Tibial nerve (tissue), 4 donors: ENCODE measurements at regions not wholly inside any gene's neighbourhood (a gene's known extent, or its start where the extent isn't known, plus 50 kb on each side); places are given as distances from the start of the nearest gene placed in this dataset.

ENCODE experiments used
- DNase-seq, 2 donors: peaks; one replicate each; pipeline ENCODE4 v3.0.0-alpha.2; 2019; ENCODE audit warnings: low spot score in 2 of 2
- H3K27ac ChIP-seq, 4 donors: fragments of 200-600 bp; sonication (generic) in 3 of 4; one replicate each; pipeline ENCODE4 v1.5.1; 2017 to 2019; ENCODE audit warnings: mild to moderate bottlenecking in 1 of 4
- H3K27me3 ChIP-seq, 2 donors: fragments of 200-600 bp; sonication (generic) in 1 of 2; one replicate each; pipeline versions ENCODE4 v1.5.1 to v1.6.0; 2017 to 2019
- H3K36me3 ChIP-seq, 3 donors: fragments of 200-600 bp; sonication (generic); one replicate each; pipeline ENCODE4 v1.5.1; 2018 to 2019
- H3K4me1 ChIP-seq, 4 donors: fragments of 200-600 bp; sonication (generic) in 3 of 4; one replicate each; pipeline ENCODE4 v1.5.1; 2017 to 2019
- H3K4me3 ChIP-seq, 4 donors: fragments of 200-600 bp; sonication (generic) in 3 of 4; one replicate each; pipeline ENCODE4 v1.5.1; 2017 to 2019; ENCODE audit warnings: mild to moderate bottlenecking in 1 of 4, moderate library complexity in 1 of 4
- H3K9me3 ChIP-seq, 4 donors: fragments of 200-600 bp; sonication (generic) in 3 of 4; one replicate each; pipeline ENCODE4 v1.5.1; 2017 to 2019
- EP300 ChIP-seq, 2 donors: sonication (generic); formaldehyde crosslinking; IDR thresholded peaks; one replicate each; pipeline ENCODE4 v1.6.1; 2017; ENCODE audit warnings: antibody characterized with exemption in 2 of 2, mild to moderate bottlenecking in 1 of 2
- POLR2A ChIP-seq, 2 donors: fragments of 450-650 bp; IDR thresholded peaks; one replicate each; pipeline ENCODE4 v1.6.1; 2017; ENCODE audit warnings: antibody characterized with exemption in 2 of 2, mild to moderate bottlenecking in 2 of 2, moderate library complexity in 2 of 2
- WGBS, 2 donors: methylation state at CpG; one replicate each; pipeline ENCODE4 v1.1.5; 2018; 5-methylcytosine and 5-hydroxymethylcytosine counted together
- TF ChIP-seq, protein P1 (sequence below), 5 experiments: fragments of 200-600 bp in 3 of 5; fragments of 450-650 bp in 2 of 5; sonication (generic) in 3 of 5; IDR thresholded peaks; one replicate each; pipeline ENCODE4 v1.5.1; 2016 to 2019; ENCODE audit warnings: antibody characterized with exemption in 5 of 5, mild to moderate bottlenecking in 3 of 5, moderate library complexity in 2 of 5

DNA sequence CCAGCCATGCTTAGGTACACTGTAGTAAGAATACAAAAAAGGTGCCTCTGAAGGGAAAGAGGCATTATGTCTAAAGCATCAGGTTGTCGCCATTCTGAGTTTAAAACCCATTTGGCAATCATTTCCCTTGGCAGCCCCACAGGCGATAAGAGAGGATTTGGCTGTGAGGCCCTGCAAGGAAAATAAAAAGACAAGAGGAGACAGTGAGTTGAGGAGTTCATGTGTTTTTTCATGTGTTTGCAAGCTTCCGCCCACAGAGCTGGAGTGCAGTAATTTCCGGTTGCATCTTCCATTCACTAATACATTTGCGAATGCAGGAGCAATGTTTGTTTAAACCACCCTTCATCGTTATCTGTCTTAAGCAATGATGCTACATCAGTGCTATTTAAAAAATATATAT, 138.5 kb upstream of the SOX4 start:
- TF ChIP-seq POLR2A (IDR thresholded peaks at IDR 0.05) (no peak), EP300 (IDR thresholded peaks at IDR 0.05) (no peak)
- TF ChIP-seq, protein P1, sequence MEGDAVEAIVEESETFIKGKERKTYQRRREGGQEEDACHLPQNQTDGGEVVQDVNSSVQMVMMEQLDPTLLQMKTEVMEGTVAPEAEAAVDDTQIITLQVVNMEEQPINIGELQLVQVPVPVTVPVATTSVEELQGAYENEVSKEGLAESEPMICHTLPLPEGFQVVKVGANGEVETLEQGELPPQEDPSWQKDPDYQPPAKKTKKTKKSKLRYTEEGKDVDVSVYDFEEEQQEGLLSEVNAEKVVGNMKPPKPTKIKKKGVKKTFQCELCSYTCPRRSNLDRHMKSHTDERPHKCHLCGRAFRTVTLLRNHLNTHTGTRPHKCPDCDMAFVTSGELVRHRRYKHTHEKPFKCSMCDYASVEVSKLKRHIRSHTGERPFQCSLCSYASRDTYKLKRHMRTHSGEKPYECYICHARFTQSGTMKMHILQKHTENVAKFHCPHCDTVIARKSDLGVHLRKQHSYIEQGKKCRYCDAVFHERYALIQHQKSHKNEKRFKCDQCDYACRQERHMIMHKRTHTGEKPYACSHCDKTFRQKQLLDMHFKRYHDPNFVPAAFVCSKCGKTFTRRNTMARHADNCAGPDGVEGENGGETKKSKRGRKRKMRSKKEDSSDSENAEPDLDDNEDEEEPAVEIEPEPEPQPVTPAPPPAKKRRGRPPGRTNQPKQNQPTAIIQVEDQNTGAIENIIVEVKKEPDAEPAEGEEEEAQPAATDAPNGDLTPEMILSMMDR (IDR thresholded peaks at IDR 0.05), result no peak
- H3K27me3 ChIP-seq, result no peaks in the 10 kb centered on the region
- H3K4me1 ChIP-seq, result peaks cover 0 to 7% (median 0%) of the 10 kb centered on the region in 4 donors
- 51 to 63% methylated on average over 6 of the region's 6 CpGs for WGBS, 2 donors
- no peak overlapping the region for H3K27ac ChIP-seq
- DNase-seq, result no peak
- H3K9me3 ChIP-seq, result no peaks in the 10 kb centered on the region
- no peaks in the 10 kb centered on the region for H3K36me3 ChIP-seq
- H3K4me3 ChIP-seq, result no peak overlapping the region

DNA sequence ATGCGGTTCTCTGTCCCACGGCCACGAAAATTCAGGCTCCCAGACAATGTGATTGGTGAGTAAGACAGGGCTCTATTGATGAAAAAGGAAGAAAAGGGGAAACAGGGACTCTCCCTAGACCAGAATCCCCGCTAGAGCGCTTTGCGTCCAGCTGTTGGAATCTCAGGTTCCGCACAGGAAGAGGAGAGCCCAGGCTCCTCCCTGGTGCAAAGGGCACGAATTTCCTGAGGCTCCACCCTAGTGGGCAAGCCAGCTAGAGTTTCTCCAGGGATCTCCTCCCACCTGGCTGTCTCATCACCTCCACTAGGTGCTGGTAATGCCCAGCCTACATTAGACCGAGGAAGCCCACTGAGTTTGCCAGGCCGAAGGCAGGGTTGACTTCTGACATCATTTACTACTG, 135.9 kb upstream of the SOX4 start:
- DNase-seq, result no peak
- Histone ChIP-seq H3K4me1 (peaks cover 0 to 7% (median 0%) of the 10 kb centered on the region in 4 donors), H3K27ac (no peak overlapping the region), H3K4me3 (no peak overlapping the region), H3K9me3 (no peaks in the 10 kb centered on the region), H3K36me3 (no peaks in the 10 kb centered on the region), H3K27me3 (no peaks in the 10 kb centered on the region)
- 93 to 95% methylated on average over 10 of the region's 10 CpGs for WGBS, 2 donors
- TF ChIP-seq, protein P1 (IDR thresholded peaks at IDR 0.05), result no peak
- TF ChIP-seq POLR2A (IDR thresholded peaks at IDR 0.05) (no peak), EP300 (IDR thresholded peaks at IDR 0.05) (no peak)

DNA sequence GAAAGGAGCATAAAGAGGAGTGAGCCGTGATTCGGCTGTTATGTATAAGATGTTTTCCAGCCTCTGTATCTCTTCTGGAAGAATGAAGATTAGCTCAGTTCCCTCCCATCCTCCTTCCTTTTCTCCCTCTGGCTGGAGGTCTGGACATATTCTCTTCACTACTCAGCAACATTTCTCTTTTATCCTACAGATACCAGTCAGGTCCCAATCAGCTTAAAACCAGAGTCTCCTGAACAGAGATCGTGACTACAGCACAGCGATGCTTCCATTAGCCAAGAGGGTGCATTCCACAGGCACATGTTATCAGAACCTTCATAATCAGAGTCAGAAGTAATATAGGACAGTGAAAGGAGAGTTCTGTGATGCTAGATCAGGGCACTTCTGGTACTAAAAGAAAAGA, 133.9 kb upstream of the SOX4 start:
- DNase-seq, result no peak
- WGBS, 2 donors, result 83 to 84% methylated on average over 4 of the region's 4 CpGs
- H3K9me3 ChIP-seq, result no peaks in the 10 kb centered on the region
- peaks cover 0 to 7% (median 0%) of the 10 kb centered on the region in 4 donors for H3K4me1 ChIP-seq
- H3K36me3 ChIP-seq, result no peaks in the 10 kb centered on the region
- H3K27me3 ChIP-seq, result no peaks in the 10 kb centered on the region
- no peak overlapping the region for H3K27ac ChIP-seq
- TF ChIP-seq POLR2A (IDR thresholded peaks at IDR 0.05) (no peak), EP300 (IDR thresholded peaks at IDR 0.05) (no peak)
- TF ChIP-seq, protein P1 (IDR thresholded peaks at IDR 0.05), result no peak
- H3K4me3 ChIP-seq, result no peak overlapping the region

DNA sequence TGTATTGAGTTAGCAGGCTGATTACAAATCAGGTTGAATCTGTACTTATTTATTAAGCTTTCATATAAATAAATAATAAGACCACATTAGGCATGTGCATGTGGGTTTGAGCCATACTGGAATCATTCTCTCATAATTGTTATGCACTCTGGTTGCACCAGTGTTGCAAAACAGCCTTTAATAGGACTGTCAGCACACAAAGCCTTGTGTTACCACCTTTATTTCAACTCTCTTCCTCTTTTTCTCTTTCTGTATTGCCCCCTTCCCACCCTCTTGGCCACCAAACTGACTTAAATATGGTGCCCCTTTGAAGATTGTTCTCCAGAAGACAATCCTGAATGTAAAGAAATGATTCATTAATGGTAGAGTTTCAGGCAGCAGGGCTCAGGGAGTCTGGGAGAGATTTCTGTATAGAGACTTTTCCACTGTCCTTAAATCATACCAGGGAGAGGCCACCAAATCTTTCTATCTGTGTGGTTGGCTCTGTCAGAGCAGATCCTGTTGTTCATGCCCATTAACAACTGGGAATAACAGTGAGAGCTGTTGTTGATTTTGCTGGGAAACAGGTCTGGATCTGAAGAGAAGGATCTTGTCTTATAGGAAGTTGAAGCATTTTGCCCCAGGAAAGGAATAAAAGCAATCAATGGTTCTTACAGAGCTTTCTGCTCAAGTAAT, 131.6 kb upstream of the SOX4 start:
- no peak for TF ChIP-seq EP300 (IDR thresholded peaks at IDR 0.05)
- TF ChIP-seq, protein P1 (IDR thresholded peaks at IDR 0.05), result no peak
- TF ChIP-seq POLR2A (IDR thresholded peaks at IDR 0.05), result no peak
- H3K4me1 ChIP-seq, result no peaks in the 10 kb centered on the region
- H3K4me3 ChIP-seq, result no peak overlapping the region
- no peaks in the 10 kb centered on the region for H3K36me3 ChIP-seq
- DNase-seq, result no peak
- no peak overlapping the region for H3K27ac ChIP-seq
- no peaks in the 10 kb centered on the region for H3K27me3 ChIP-seq
- peaks cover 0 to 6% (median 0%) of the 10 kb centered on the region in 4 donors for H3K9me3 ChIP-seq

DNA sequence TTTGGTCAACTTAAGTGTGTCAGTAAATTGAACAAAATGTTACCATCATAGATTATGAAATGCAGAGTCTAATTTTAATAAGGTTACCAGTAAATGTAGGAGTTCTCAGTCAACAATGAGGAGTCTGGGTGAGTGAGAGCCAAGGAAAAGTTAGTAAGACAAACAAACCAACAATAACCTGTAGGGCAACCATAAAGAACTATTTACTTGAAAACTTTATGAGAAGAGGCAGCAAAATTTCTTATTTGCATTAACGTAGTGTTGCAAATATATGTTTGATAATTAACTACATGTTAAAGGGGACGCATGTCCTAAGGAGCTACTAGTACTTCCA, 131.1 kb upstream of the SOX4 start:
- Histone ChIP-seq H3K27ac (no peak overlapping the region), H3K9me3 (peaks cover 0 to 8% (median 0%) of the 10 kb centered on the region in 4 donors), H3K27me3 (no peaks in the 10 kb centered on the region), H3K36me3 (no peaks in the 10 kb centered on the region), H3K4me1 (no peaks in the 10 kb centered on the region), H3K4me3 (no peak overlapping the region)
- DNase-seq, result no peak
- no peak for TF ChIP-seq POLR2A (IDR thresholded peaks at IDR 0.05)
- no peak for TF ChIP-seq EP300 (IDR thresholded peaks at IDR 0.05)
- TF ChIP-seq, protein P1 (IDR thresholded peaks at IDR 0.05), result no peak
- 92 to 96% methylated on average over 2 of the region's 2 CpGs for WGBS, 2 donors
